H1 (cell line): ENCODE measurements at regions not wholly inside any gene's neighbourhood (a gene's known extent, or its start where the extent isn't known, plus 50 kb on each side); places are given as distances from the start of the nearest gene placed in this dataset.

Experiments used
- CTCF ChIA-PET: fragments of 300-600 bp; sonication (Branson Sonifier 250); formaldehyde crosslinking; loops from one replicate; lab custom pipeline; 2021; ENCODE audit not compliant: partially characterized antibody; lab: Charles Lee
- POLR2A ChIA-PET: fragments of 300-600 bp; sonication (Branson Sonifier 250); formaldehyde crosslinking; loops from one replicate; lab custom pipeline; 2021; ENCODE audit warnings: inconsistent platforms; ENCODE audit not compliant: partially characterized antibody; lab: Charles Lee
- DNase-seq, 2 experiments: peaks; one replicate each; pipeline versions ENCODE4 v3.0.0 to v3.0.0-alpha.2; 2010 to 2022; ENCODE audit warnings: low spot score in 2 of 2, low read depth in 1 of 2, mixed read lengths in 1 of 2
- FAIRE-seq: peaks from 2 replicates; lab custom pipeline; 2011; peaks lifted over from hg19 to GRCh38; lab: Jason Lieb, UNC
- H2AFZ ChIP-seq: 2 replicates; pipeline ENCODE4 v1.8.1; 2012; ENCODE audit warnings: low read length, inconsistent platforms
- H2AK5ac ChIP-seq: 2 replicates; pipeline ENCODE4 v1.6.1; 2013; ENCODE audit warnings: low read depth, low read length
- H2BK120ac ChIP-seq: replicated peaks from 2 replicates; pipeline ENCODE3; 2013; ENCODE audit warnings: low read depth, low read length, inconsistent platforms
- H2BK12ac ChIP-seq: 2 replicates; pipeline ENCODE4 v1.6.1; 2013; ENCODE audit warnings: low read depth, low read length
- H2BK15ac ChIP-seq: 2 replicates; pipeline ENCODE4 v1.6.1; 2013; ENCODE audit warnings: low read length
- H2BK20ac ChIP-seq: 2 replicates; pipeline ENCODE4 v1.6.1; 2013; ENCODE audit warnings: low read length
- H2BK5ac ChIP-seq: 2 replicates; pipeline ENCODE4 v1.6.1; 2013; ENCODE audit warnings: low read depth, low read length
- H3K14ac ChIP-seq: 2 replicates; pipeline ENCODE4 v1.6.1; 2013; ENCODE audit warnings: inconsistent platforms; ENCODE audit not compliant: insufficient read length
- H3K18ac ChIP-seq: 2 replicates; pipeline ENCODE4 v1.6.1; 2013; ENCODE audit warnings: low read length; ENCODE audit errors: extremely low read depth
- H3K23ac ChIP-seq: 2 replicates; pipeline ENCODE4 v1.6.1; 2013; ENCODE audit warnings: inconsistent platforms; ENCODE audit not compliant: insufficient read length
- H3K23me2 ChIP-seq: 2 replicates; pipeline ENCODE4 v1.6.1; 2013; ENCODE audit warnings: low read depth, low read length
- H3K27ac ChIP-seq: 2 replicates; pipeline ENCODE4 v1.6.1; 2011; ENCODE audit warnings: low read depth, low read length, inconsistent platforms
- H3K27me3 ChIP-seq, 4 experiments: replicated peaks in 1 of 4; 1 replicate in 1 of 4; 2 replicates in 3 of 4; pipeline versions ENCODE4 v1.6.1 to v1.8.1; 2011 to 2013; ENCODE audit warnings: low read length in 3 of 4, mild to moderate bottlenecking in 3 of 4, inconsistent platforms in 2 of 4, mixed read lengths in 2 of 4, moderate library complexity in 1 of 4; ENCODE audit not compliant: control insufficient read depth in 3 of 4, insufficient read depth in 3 of 4; ENCODE audit errors: extremely low read depth in 1 of 4
- H3K36me3 ChIP-seq, 4 experiments: 2 replicates each; pipeline versions ENCODE4 v1.6.1 to v1.8.1; 2011 to 2013; ENCODE audit warnings: mild to moderate bottlenecking in 4 of 4, low read length in 3 of 4, moderate library complexity in 2 of 4, control low read depth in 1 of 4, inconsistent platforms in 1 of 4; ENCODE audit not compliant: insufficient read depth in 4 of 4, control insufficient read depth in 2 of 4
- H3K4ac ChIP-seq: replicated peaks from 2 replicates; pipeline ENCODE3; 2013; ENCODE audit warnings: low read length, low read depth, mixed read lengths, inconsistent platforms; ENCODE audit not compliant: insufficient read length
- H3K4me1 ChIP-seq, 4 experiments: replicated peaks in 1 of 4; 1 replicate in 1 of 4; 2 replicates in 3 of 4; pipeline versions ENCODE4 v1.6.1 to v1.8.1; 2011 to 2013; ENCODE audit warnings: low read length in 3 of 4, inconsistent platforms in 2 of 4, mixed read lengths in 1 of 4; ENCODE audit not compliant: insufficient read depth in 4 of 4, control insufficient read depth in 3 of 4
- H3K4me2 ChIP-seq, 2 experiments: 2 replicates each; pipeline versions ENCODE4 v1.6.1 to v1.8.1; 2011 to 2013; ENCODE audit warnings: low read depth in 2 of 2, low read length in 2 of 2, control low read depth in 1 of 2, inconsistent platforms in 1 of 2, mild to moderate bottlenecking in 1 of 2; ENCODE audit not compliant: insufficient read depth in 1 of 2
- H3K4me3 ChIP-seq, 4 experiments: fragments of 200-600, 300-600 bp in 1 of 4; sonication (generic), shearing (Covaris generic), sonication (Bioruptor Twin) in 1 of 4; 2 replicates each; pipeline versions ENCODE4 v1.5.1 to v1.8.1; 2011 to 2016; ENCODE audit warnings: low read length in 4 of 4, low read depth in 3 of 4, control low read depth in 2 of 4, inconsistent platforms in 2 of 4, mild to moderate bottlenecking in 2 of 4, mixed read lengths in 1 of 4, moderate library complexity in 1 of 4; ENCODE audit not compliant: insufficient read depth in 2 of 4; ENCODE audit errors: extremely low read depth in 1 of 4
- H3K56ac ChIP-seq: replicated peaks from 2 replicates; pipeline ENCODE3; 2013; ENCODE audit warnings: low read depth, mild to moderate bottlenecking, mixed read lengths, low read length, inconsistent platforms; ENCODE audit not compliant: insufficient read length
- H3K79me1 ChIP-seq: 2 replicates; pipeline ENCODE4 v1.6.1; 2013; ENCODE audit warnings: low read depth, low read length, control low read depth
- H3K79me2 ChIP-seq, 2 experiments: 2 replicates each; pipeline versions ENCODE4 v1.6.1 to v1.8.1; 2012 to 2013; ENCODE audit warnings: low read length in 2 of 2, mild to moderate bottlenecking in 2 of 2, inconsistent platforms in 1 of 2; ENCODE audit not compliant: insufficient read depth in 2 of 2, control insufficient read depth in 1 of 2
- H3K9ac ChIP-seq, 4 experiments: replicated peaks in 1 of 4; 1 replicate in 1 of 4; 2 replicates in 3 of 4; pipeline versions ENCODE4 v1.6.1 to v1.8.1; 2011 to 2013; ENCODE audit warnings: low read depth in 3 of 4, low read length in 3 of 4, control low read depth in 2 of 4, mild to moderate bottlenecking in 2 of 4, moderate library complexity in 2 of 4, inconsistent platforms in 1 of 4; ENCODE audit errors: extremely low read depth in 1 of 4
- H3K9me3 ChIP-seq, 2 experiments: 2 replicates each; pipeline versions ENCODE4 v1.6.1 to v1.8.1; 2012 to 2013; ENCODE audit warnings: mild to moderate bottlenecking in 2 of 2, moderate library complexity in 2 of 2, control low read depth in 1 of 2, inconsistent platforms in 1 of 2, low read depth in 1 of 2, low read length in 1 of 2, mixed read lengths in 1 of 2; ENCODE audit not compliant: insufficient read depth in 2 of 2
- H4K20me1 ChIP-seq, 2 experiments: replicated peaks in 1 of 2; 2 replicates each; pipeline versions ENCODE3 to v1.8.1; 2011 to 2013; ENCODE audit warnings: inconsistent platforms in 2 of 2, low read length in 2 of 2, mild to moderate bottlenecking in 1 of 2; ENCODE audit not compliant: insufficient read depth in 2 of 2, control insufficient read depth in 1 of 2
- H4K5ac ChIP-seq: 2 replicates; pipeline ENCODE4 v1.6.1; 2013; ENCODE audit warnings: low read length, low read depth, mixed read lengths, inconsistent platforms; ENCODE audit not compliant: insufficient read length
- H4K8ac ChIP-seq: 2 replicates; pipeline ENCODE4 v1.8.0; 2013; ENCODE audit warnings: mild to moderate bottlenecking, moderate library complexity, low read length, inconsistent platforms; ENCODE audit not compliant: insufficient read depth; ENCODE audit errors: extremely low read depth
- H4K91ac ChIP-seq: replicated peaks from 2 replicates; pipeline ENCODE3; 2013; ENCODE audit warnings: low read length, mixed read lengths, inconsistent platforms; ENCODE audit not compliant: insufficient read length
- ASH2L ChIP-seq: fragments of 200-600, 300-600 bp; sonication (generic); IDR thresholded peaks from one replicate; pipeline ENCODE4 v1.7.1; 2017; ENCODE audit warnings: low read length
- FOSL1 ChIP-seq: IDR thresholded peaks from 2 replicates; pipeline ENCODE4 v1.6.1; 2011; ENCODE audit warnings: mild to moderate bottlenecking, low read depth, low read length, moderate library complexity; ENCODE audit not compliant: insufficient read depth
- GABPA ChIP-seq: IDR thresholded peaks from 2 replicates; pipeline ENCODE4 v1.6.1; 2011; ENCODE audit warnings: mild to moderate bottlenecking, low read length, moderate library complexity, borderline replicate concordance; ENCODE audit not compliant: insufficient read depth
- KDM1A ChIP-seq: fragments of 200-600, 300-600 bp; sonication (generic); IDR thresholded peaks from 2 replicates; pipeline ENCODE4 v1.7.1; 2016; ENCODE audit warnings: mild to moderate bottlenecking, low read length, borderline replicate concordance
- MAFK ChIP-seq: IDR thresholded peaks from 2 replicates; pipeline ENCODE4 v1.6.1; 2012; ENCODE audit warnings: low read depth, mild to moderate bottlenecking, improper control_type of control experiment, low read length
- NRF1 ChIP-seq: IDR thresholded peaks from 2 replicates; pipeline ENCODE4 v1.6.1; 2011; ENCODE audit warnings: mild to moderate bottlenecking, low read depth, low read length, improper control_type of control experiment
- POLR2A ChIP-seq, 2 experiments: IDR thresholded peaks; 1 replicate in 1 of 2; 2 replicates in 1 of 2; pipeline ENCODE4 v1.6.1; 2011; ENCODE audit warnings: low read depth in 2 of 2, low read length in 2 of 2, mild to moderate bottlenecking in 2 of 2; ENCODE audit errors: control extremely low read depth in 1 of 2
- RFX5 ChIP-seq: IDR thresholded peaks from 2 replicates; pipeline ENCODE4 v1.6.1; 2011; ENCODE audit warnings: low read depth, low read length, improper control_type of control experiment, borderline replicate concordance
- SRF ChIP-seq: IDR thresholded peaks from 2 replicates; pipeline ENCODE4 v1.6.1; 2011; ENCODE audit warnings: mild to moderate bottlenecking, low read depth, low read length, moderate library complexity
- TBP ChIP-seq: IDR thresholded peaks from 2 replicates; pipeline ENCODE4 v1.6.1; 2011; ENCODE audit warnings: low read depth, low read length, improper control_type of control experiment
- TEAD4 ChIP-seq: IDR thresholded peaks from 2 replicates; pipeline ENCODE4 v1.6.1; 2012; ENCODE audit warnings: low read depth, low read length, inconsistent platforms, mixed read lengths
- WGBS, 2 experiments: shearing (Covaris generic) in 1 of 2; methylation state at CpG; one replicate each; pipeline versions ENCODE4 v1.1.6 to v1.1.7; 2013 to 2015; ENCODE audit warnings: low lambda C conversion rate in 2 of 2, mixed read lengths in 2 of 2, inconsistent platforms in 1 of 2, low coverage in 1 of 2, missing lambda C conversion rate in 1 of 2; ENCODE audit not compliant: insufficient replicate concordance in 2 of 2, insufficient coverage in 1 of 2, insufficient read length in 1 of 2; ENCODE audit errors: extremely low coverage in 1 of 2, missing lambda C conversion rate in 1 of 2; 5-methylcytosine and 5-hydroxymethylcytosine counted together

- no peak overlapping the region for H2BK20ac ChIP-seq
- H3K18ac ChIP-seq, result no peak overlapping the region
- no peaks in the 10 kb centered on the region for H3K79me2 ChIP-seq
- no peak overlapping the region for H3K4me2 ChIP-seq
- H4K20me1 ChIP-seq, result peaks cover 0 to 1% of the 10 kb centered on the region in 2 experiments
- no peak overlapping the region for H3K9ac ChIP-seq
- 77% methylated on average over 3 of the region's 3 CpGs; no CpG with 5 or more reads in 1 of the 2 experiments for WGBS, 2 experiments
- H3K27ac ChIP-seq, result no peak overlapping the region
- H2BK15ac ChIP-seq, result no peak overlapping the region
- no peaks in the 10 kb centered on the region for H3K4me1 ChIP-seq
- H3K79me1 ChIP-seq, result no peaks in the 10 kb centered on the region
- H3K4ac ChIP-seq, result no peak overlapping the region
- H2AK5ac ChIP-seq, result no peak overlapping the region
- no peak overlapping the region for H2BK120ac ChIP-seq
- H4K91ac ChIP-seq, result no peak overlapping the region
- FAIRE-seq, result no peak
- H3K23me2 ChIP-seq, result no peaks in the 10 kb centered on the region
- no peak overlapping the region for H4K8ac ChIP-seq
- no peak overlapping the region for H3K4me3 ChIP-seq
- ChIA-PET POLR2A (no interaction called here), CTCF (no interaction called here)
- no peak for DNase-seq
- H4K5ac ChIP-seq, result no peak overlapping the region
- H3K23ac ChIP-seq, result no peak overlapping the region
- no peak overlapping the region for H3K56ac ChIP-seq
- no peaks in the 10 kb centered on the region for H3K36me3 ChIP-seq
- H3K14ac ChIP-seq, result no peak overlapping the region
- H3K27me3 ChIP-seq, result no peaks in the 10 kb centered on the region
- no peak overlapping the region for H2BK5ac ChIP-seq
- no peak overlapping the region; the same call in 1 of the 2 replicates for H2BK12ac ChIP-seq
- 0 out of 2 replicates have a peak overlapping the region, but pooled peaks have one; percentile 9 for H2AFZ ChIP-seq
- H3K9me3 ChIP-seq, result peaks cover 0 to 3% of the 10 kb centered on the region in 2 experiments; a peak in 1 of 4 replicates
- no peak for TF ChIP-seq MAFK
- TF ChIP-seq RFX5, result no peak
- no peak for TF ChIP-seq TBP
- TF ChIP-seq ASH2L, result no peak
- TF ChIP-seq GABPA, result no peak
- TF ChIP-seq TEAD4, result no peak
- no peak for TF ChIP-seq SRF
- TF ChIP-seq FOSL1, result no peak
- TF ChIP-seq POLR2A (IDR thresholded peaks at IDR 0.05; ENCODE audit: control extremely low read depth in 1 of 2, low read depth in 2 of 2, low read length in 2 of 2), result no peak
- TF ChIP-seq KDM1A, result no peak
- no peak for TF ChIP-seq NRF1
These were observed 340.0 kb upstream of the SLITRK5 start for GRCh38 chr13:87331178-87331577.
